Germinal center (tissue), 1 donor: ENCODE measurements at regions not wholly inside any gene's neighbourhood (a gene's known extent, or its start where the extent isn't known, plus 50 kb on each side); places are given as distances from the start of the nearest gene placed in this dataset.
"Not testable (repeated sequence)": the region's sequence is repeated elsewhere in the genome, so short reads cannot be mapped to it uniquely, and the experiment has no call there.

Experiments used
- DNase-seq: peaks from one replicate; pipeline ENCODE4 v3.0.0; 2012; ENCODE audit warnings: mixed read lengths, low spot score

GRCh38 chr3:157857440-157857839 lies 248.8 kb downstream of the SHOX2 start:
- DNase-seq, result no peak

GRCh38 chr3:157856078-157856939 lies 249.9 kb downstream of the SHOX2 start:
- DNase-seq, result no peak

GRCh38 chr3:157845839-157846238 lies 260.4 kb downstream of the SHOX2 start:
- not testable (repeated sequence) for DNase-seq

GRCh38 chr3:157844800-157845565 lies 261.2 kb downstream of the SHOX2 start:
- DNase-seq, result no peak

GRCh38 chr3:157844216-157844615 lies 262.0 kb downstream of the SHOX2 start:
- DNase-seq, result no peak

GRCh38 chr3:157841029-157841428 lies 265.2 kb downstream of the SHOX2 start:
- no peak for DNase-seq

- no peak for DNase-seq
These were observed 265.7 kb downstream of the SHOX2 start for GRCh38 chr3:157840564-157840963.

GRCh38 chr3:157838457-157838856 lies 267.8 kb downstream of the SHOX2 start:
- no peak for DNase-seq

GRCh38 chr3:157837336-157837735 lies 268.9 kb downstream of the SHOX2 start:
- DNase-seq, result no peak

GRCh38 chr3:157836022-157836421 lies 270.2 kb downstream of the SHOX2 start:
- no peak for DNase-seq

- DNase-seq, result no peak
These were observed 273.6 kb downstream of the SHOX2 start for GRCh38 chr3:157832588-157832987.

- no peak for DNase-seq
These were observed 275.5 kb downstream of the SHOX2 start for GRCh38 chr3:157830556-157831236.

- no peak for DNase-seq
These were observed 276.4 kb downstream of the SHOX2 start for GRCh38 chr3:157829786-157830185.

GRCh38 chr3:157824281-157824680 lies 281.9 kb downstream of the SHOX2 start:
- DNase-seq, result no peak

GRCh38 chr3:157823050-157823449 lies 283.2 kb downstream of the SHOX2 start:
- no peak for DNase-seq

- DNase-seq, result no peak
These were observed 286.1 kb downstream of the SHOX2 start for GRCh38 chr3:157820157-157820517.

GRCh38 chr3:157819270-157820156 lies 286.7 kb downstream of the SHOX2 start:
- DNase-seq, result no peak

- no peak for DNase-seq
These were observed 289.3 kb downstream of the SHOX2 start for GRCh38 chr3:157816896-157817295.

- no peak for DNase-seq
These were observed 289.9 kb downstream of the SHOX2 start for GRCh38 chr3:157816296-157816695.

- DNase-seq, result no peak
These were observed 290.5 kb downstream of the SHOX2 start for GRCh38 chr3:157815739-157816138.

- DNase-seq, result no peak
These were observed 295.1 kb downstream of the SHOX2 start for GRCh38 chr3:157810924-157811718.
